ENCODE measurements at regions not wholly inside any gene's neighbourhood (a gene's known extent, or its start where the extent isn't known, plus 50 kb on each side); places are given as distances from the start of the nearest gene placed in this dataset.
"Not testable (repeated sequence)": the region's sequence is repeated elsewhere in the genome, so short reads cannot be mapped to it uniquely, and the experiment has no call there.

DNA sequence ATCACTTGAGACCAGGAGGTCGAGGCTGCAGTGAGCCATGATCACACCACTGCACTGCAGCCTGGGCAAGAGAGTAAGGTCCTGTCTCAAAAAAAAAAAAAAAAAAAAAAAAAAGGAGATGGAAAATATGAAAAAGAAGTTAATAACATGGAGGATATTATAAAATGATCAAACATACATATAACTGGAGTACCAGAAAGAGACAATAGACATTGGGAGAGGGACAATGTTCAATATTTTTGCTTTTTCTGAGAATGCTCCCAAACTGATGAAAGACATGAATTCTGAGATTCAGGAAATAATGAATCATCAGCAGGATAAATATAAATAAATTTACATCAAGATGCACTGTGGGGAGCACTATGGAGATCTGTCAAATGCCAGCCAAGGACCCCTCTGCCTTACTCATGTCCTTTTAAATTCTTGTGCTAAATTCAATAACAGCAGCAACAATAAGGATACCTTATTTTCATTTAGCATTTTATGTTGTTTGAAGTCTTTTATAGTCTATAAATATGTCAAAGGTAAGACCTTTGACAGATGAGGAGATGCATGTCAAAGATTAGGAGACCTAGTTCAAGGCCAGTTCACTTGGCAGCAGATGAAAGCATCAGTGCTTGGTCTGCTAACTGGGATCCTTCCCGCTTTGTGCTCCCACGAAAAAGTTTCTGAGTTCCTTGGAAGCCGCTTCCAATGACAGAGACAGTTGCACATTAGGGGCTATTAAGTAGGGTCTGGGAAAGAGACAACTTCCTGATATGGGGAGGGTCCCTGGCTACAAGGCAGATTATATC lies 97.7 kb downstream of the TLR5 start:
- Histone ChIP-seq H3K4me3 (ENCODE audit: low read length) (no peak overlapping the region), H2AFZ (ENCODE audit: low read depth, low read length) (no peak overlapping the region), H3K36me3 (ENCODE audit: insufficient read depth, low read length) (no peaks in the 10 kb centered on the region)

DNA sequence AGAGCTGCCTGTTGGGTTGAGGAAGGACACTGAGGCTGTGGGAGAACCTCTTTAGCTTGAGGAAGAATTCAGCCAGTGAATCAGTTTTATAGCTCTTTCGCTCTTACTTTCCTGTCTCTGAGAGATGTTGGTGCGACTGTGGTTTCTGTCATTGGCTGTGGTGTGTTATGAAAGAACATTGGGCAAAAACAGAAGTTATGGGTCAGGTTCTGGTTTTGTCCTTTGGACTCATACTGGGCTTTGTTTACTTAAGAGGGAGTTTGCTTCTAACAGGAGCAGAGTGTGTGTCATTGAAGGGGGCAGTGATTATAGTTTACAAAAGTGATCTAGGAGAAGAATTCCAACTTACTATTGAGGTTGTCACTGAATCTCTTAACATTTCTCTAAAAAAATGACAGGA lies 97.0 kb downstream of the TLR5 start:
- Histone ChIP-seq H3K4me3 (ENCODE audit: low read length) (no peak overlapping the region), H3K27me3 (ENCODE audit: insufficient read depth, low read length) (no peaks in the 10 kb centered on the region), H3K36me3 (ENCODE audit: insufficient read depth, low read length) (no peaks in the 10 kb centered on the region), H3K9me3 (ENCODE audit: low read length) (no peaks in the 10 kb centered on the region), H2AFZ (ENCODE audit: low read depth, low read length) (no peak overlapping the region), H3K4me1 (ENCODE audit: insufficient read depth, low read length) (no peaks in the 10 kb centered on the region)

More for the DNA sequence above, 97.7 kb downstream of the TLR5 start:
- H3K27me3 ChIP-seq (ENCODE audit: insufficient read depth, low read length): no peaks in the 10 kb centered on the region
- H3K9me3 ChIP-seq (ENCODE audit: low read length): no peaks in the 10 kb centered on the region
- no peaks in the 10 kb centered on the region for H3K4me1 ChIP-seq (ENCODE audit: insufficient read depth, low read length)

DNA sequence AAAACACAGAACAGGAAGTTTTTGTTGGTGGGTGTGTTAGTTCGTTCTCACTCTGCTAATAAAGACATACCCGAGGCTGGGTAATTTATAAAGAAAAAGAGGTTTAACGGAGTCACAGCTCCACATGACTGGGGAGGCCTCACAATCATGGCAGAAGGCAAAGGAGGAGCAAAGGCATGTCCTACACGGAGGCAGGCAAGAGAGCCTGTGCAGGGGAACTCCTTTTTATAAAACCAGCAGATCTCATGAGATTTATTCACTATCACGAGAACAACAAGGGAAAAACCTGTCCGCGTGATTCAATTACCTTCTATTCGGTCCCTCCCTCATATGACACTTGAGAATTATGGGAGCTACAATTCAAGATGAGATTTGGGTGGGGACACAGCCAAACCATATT lies 96.6 kb downstream of the TLR5 start:
- not testable (repeated sequence) for H3K27me3 ChIP-seq (ENCODE audit: insufficient read depth, low read length); H3K4me3 ChIP-seq (ENCODE audit: low read length); H3K36me3 ChIP-seq (ENCODE audit: insufficient read depth, low read length); H2AFZ ChIP-seq (ENCODE audit: low read depth, low read length); H3K9me3 ChIP-seq (ENCODE audit: low read length); H3K4me1 ChIP-seq (ENCODE audit: insufficient read depth, low read length)

DNA sequence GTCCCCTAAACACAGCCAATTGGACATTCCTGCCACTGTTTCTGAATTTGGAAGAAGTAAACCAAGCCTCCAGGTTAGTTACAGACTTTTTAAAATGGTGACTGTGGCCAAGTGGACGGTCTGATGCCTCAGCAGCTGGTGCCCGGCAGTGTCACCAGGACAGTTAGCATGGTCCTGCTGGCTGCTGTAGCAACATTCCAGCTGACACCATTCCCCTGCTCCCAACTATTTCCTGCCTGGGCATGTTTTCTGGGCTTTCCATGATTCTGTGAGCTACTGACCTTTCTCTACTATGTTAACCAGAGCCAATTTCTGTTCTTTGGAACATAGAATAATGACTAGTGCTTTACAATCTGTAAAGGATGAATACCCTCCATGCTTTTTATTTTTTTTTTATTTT lies 95.0 kb downstream of the TLR5 start:
- no peaks in the 10 kb centered on the region for H3K36me3 ChIP-seq (ENCODE audit: insufficient read depth, low read length)
- no peaks in the 10 kb centered on the region for H3K27me3 ChIP-seq (ENCODE audit: insufficient read depth, low read length)
- no peaks in the 10 kb centered on the region for H3K4me1 ChIP-seq (ENCODE audit: insufficient read depth, low read length)
- no peak overlapping the region for H2AFZ ChIP-seq (ENCODE audit: low read depth, low read length)
- no peak overlapping the region for H3K4me3 ChIP-seq (ENCODE audit: low read length)
- H3K9me3 ChIP-seq (ENCODE audit: low read length): no peaks in the 10 kb centered on the region

DNA sequence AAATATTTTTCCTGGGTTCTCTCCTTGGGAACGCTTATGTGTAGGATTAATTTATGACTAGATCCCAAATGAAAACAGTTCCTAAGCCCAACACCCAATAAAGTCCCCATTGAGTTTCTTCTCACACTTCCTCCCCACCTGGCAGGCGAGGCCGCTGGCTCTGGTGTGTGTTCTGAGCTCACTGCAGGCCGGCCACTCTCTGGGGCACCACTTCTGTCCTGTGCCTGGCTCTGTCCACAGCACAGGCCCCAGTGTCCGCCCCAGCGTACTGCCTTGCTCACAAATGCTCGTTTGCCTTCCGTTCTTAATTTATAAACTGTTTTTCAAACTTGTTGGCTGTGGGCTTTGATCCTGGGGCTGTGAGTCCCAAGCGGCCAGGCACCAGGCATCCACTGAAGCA lies 90.6 kb downstream of the TLR5 start:
- no peak overlapping the region for H2AFZ ChIP-seq (ENCODE audit: low read depth, low read length)
- peaks cover 3% of the 10 kb centered on the region for H3K27me3 ChIP-seq (ENCODE audit: insufficient read depth, low read length)
- no peak overlapping the region for H3K4me3 ChIP-seq (ENCODE audit: low read length)
- no peaks in the 10 kb centered on the region for H3K36me3 ChIP-seq (ENCODE audit: insufficient read depth, low read length)
- no peaks in the 10 kb centered on the region for H3K9me3 ChIP-seq (ENCODE audit: low read length)
- H3K4me1 ChIP-seq (ENCODE audit: insufficient read depth, low read length): no peaks in the 10 kb centered on the region

DNA sequence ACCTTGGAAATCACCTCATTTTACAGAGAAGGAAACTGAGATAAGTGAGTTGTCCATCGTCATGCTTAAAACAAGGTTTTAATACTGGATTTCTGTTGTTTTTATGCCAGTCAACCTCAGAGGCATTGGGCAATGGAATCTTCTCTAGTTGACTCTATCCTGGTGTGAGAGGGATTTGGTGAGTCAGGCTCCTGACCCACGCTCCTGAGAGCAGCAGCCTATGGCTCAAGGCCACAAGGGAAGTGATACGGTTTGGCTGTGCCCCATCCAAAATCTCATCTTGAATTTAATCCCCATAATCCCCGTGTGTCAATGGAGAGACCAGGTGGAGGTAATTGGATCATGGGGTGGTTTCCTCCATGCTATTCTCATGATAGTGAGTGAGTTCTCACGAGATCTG lies 90.1 kb downstream of the TLR5 start:
- Histone ChIP-seq H3K4me3 (ENCODE audit: low read length) (no peak overlapping the region), H3K36me3 (ENCODE audit: insufficient read depth, low read length) (no peaks in the 10 kb centered on the region), H3K9me3 (ENCODE audit: low read length) (no peaks in the 10 kb centered on the region), H3K4me1 (ENCODE audit: insufficient read depth, low read length) (no peaks in the 10 kb centered on the region), H2AFZ (ENCODE audit: low read depth, low read length) (no peak overlapping the region), H3K27me3 (ENCODE audit: insufficient read depth, low read length) (peaks cover 3% of the 10 kb centered on the region)

DNA sequence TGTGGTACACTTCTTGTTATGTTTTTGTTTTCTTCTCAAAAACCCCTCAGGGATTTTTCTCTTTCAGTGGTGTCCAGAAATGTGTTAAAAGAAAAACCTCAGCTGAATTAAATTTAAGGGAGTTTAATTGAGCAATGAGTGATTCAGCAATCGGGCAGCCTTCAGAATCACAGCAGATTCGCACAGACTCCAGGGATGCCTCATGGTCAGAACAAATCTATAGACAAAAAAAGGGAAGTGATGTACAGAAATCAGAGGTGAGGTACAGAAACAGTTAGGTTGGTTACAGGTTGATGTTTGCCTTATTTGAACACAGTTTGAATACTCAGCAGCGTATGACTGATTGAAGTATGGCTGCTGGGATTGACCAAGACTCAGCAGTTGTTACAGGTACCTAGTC lies 86.2 kb downstream of the TLR5 start:
- Histone ChIP-seq H2AFZ (ENCODE audit: low read depth, low read length) (no peak overlapping the region), H3K27me3 (ENCODE audit: insufficient read depth, low read length) (peaks cover 3% of the 10 kb centered on the region), H3K4me3 (ENCODE audit: low read length) (no peak overlapping the region), H3K9me3 (ENCODE audit: low read length) (no peaks in the 10 kb centered on the region), H3K4me1 (ENCODE audit: insufficient read depth, low read length) (no peaks in the 10 kb centered on the region), H3K36me3 (ENCODE audit: insufficient read depth, low read length) (no peaks in the 10 kb centered on the region)

DNA sequence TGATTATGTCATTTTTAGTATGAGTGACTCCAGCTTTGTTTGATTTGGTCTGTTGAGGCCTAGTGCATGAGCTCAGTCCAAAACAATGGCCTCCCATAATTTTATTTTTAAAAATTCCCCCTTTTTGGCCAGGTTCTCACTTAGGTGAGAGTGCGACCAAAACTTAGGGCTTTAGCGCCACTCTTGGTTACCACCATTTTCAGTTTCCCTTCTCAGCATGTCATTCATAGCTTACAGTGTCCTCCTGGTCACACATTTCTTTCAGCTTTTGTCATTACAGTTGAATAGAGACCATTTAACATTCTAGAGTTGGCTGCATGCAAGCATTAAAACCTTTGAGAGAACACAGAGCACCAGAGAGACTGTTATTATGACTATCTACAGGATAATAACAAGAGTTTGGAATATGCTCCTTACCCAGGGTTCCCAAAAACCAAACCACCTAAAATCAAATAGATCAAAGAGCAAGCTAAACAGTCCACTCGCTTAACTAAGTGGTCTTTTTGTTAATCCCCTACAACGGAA lies 85.4 kb downstream of the TLR5 start:
- H3K27me3 ChIP-seq (ENCODE audit: insufficient read depth, low read length): peaks cover 3% of the 10 kb centered on the region
- H3K4me3 ChIP-seq (ENCODE audit: low read length): no peak overlapping the region
- H3K36me3 ChIP-seq (ENCODE audit: insufficient read depth, low read length): no peaks in the 10 kb centered on the region
- H3K4me1 ChIP-seq (ENCODE audit: insufficient read depth, low read length): no peaks in the 10 kb centered on the region
- H2AFZ ChIP-seq (ENCODE audit: low read depth, low read length): no peak overlapping the region
- H3K9me3 ChIP-seq (ENCODE audit: low read length): no peaks in the 10 kb centered on the region
